Small intestine (tissue), 7 donors: ENCODE measurements at regions not wholly inside any gene's neighbourhood (a gene's known extent, or its start where the extent isn't known, plus 50 kb on each side); places are given as distances from the start of the nearest gene placed in this dataset.

Source experiments
- DNase-seq, 2 donors: peaks; one replicate each; pipeline versions ENCODE4 v3.0.0 to v3.0.0-alpha.2; 2013
- FAIRE-seq: peaks from 2 replicates; lab custom pipeline; 2012; peaks lifted over from hg19 to GRCh38; lab: Jason Lieb, UNC
- H3K27ac ChIP-seq, 3 donors: one replicate each; pipeline ENCODE4 v1.5.1; 2013; ENCODE audit warnings: low read length in 2 of 3, mild to moderate bottlenecking in 2 of 3, control low read depth in 1 of 3, inconsistent platforms in 1 of 3, low read depth in 1 of 3, moderate library complexity in 1 of 3
- H3K27me3 ChIP-seq, 3 donors: one replicate each; pipeline ENCODE4 v1.6.1; 2013; ENCODE audit warnings: low read length in 3 of 3, inconsistent platforms in 1 of 3; ENCODE audit not compliant: control insufficient read depth in 3 of 3, insufficient read depth in 3 of 3
- H3K36me3 ChIP-seq, 3 donors: one replicate each; pipeline ENCODE4 v1.6.1; 2013; ENCODE audit warnings: low read length in 3 of 3, inconsistent platforms in 1 of 3, low read depth in 1 of 3, mild to moderate bottlenecking in 1 of 3, moderate library complexity in 1 of 3; ENCODE audit not compliant: control insufficient read depth in 3 of 3, insufficient read depth in 2 of 3
- H3K4me1 ChIP-seq, 3 donors: one replicate each; pipeline ENCODE4 v1.6.1; 2013; ENCODE audit warnings: low read length in 2 of 3, inconsistent platforms in 1 of 3, low read depth in 1 of 3, mild to moderate bottlenecking in 1 of 3, moderate library complexity in 1 of 3; ENCODE audit not compliant: control insufficient read depth in 3 of 3, insufficient read depth in 2 of 3
- H3K4me3 ChIP-seq, 3 donors: one replicate each; pipeline ENCODE4 v1.5.1; 2013; ENCODE audit warnings: low read length in 3 of 3, control low read depth in 1 of 3, inconsistent platforms in 1 of 3, low read depth in 1 of 3, mild to moderate bottlenecking in 1 of 3, moderate library complexity in 1 of 3
- H3K9me3 ChIP-seq, 2 donors: one replicate each; pipeline ENCODE4 v1.6.1; 2013; ENCODE audit warnings: low read depth in 1 of 2, low read length in 1 of 2; ENCODE audit not compliant: control insufficient read depth in 2 of 2, insufficient read depth in 1 of 2
- WGBS, 3 donors: extraction: QIAGEN DNeasy Blood & Tissue Kit; methylation state at CpG; one replicate each; pipeline ENCODE4 v1.1.7; 2013; 5-methylcytosine and 5-hydroxymethylcytosine counted together
- donor health status: healthy with polysubstance abuse.
- donor health status: control.
- donor health status: control.
- donor health status: Bipolar disorder and iron deficiency.
- donor health status: healthy.

DNA sequence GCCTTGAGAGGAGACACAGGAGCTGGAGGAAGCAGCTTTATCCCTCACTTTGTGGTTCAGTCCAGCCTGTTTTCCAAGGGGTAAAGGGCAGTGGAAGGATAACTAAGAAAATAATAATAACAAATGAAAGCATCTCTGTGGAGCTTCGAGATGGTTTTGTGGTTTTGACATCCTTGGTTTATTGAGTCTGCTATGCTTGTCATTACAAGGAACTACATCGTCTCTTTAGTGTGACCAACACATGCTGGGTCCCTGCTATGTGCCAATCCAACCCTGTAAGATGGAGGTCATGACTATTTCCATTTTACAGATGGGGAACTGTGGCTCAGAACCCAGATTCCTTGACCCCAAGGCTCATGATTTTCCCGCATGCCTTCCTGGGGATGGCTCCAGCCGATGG, 124.8 kb downstream of the MRM1 start:
- no peak for DNase-seq
- WGBS, 3 donors: 79 to 88% (median 81%) methylated on average over 4 of the region's 4 CpGs
- FAIRE-seq: no peak
- Histone ChIP-seq H3K9me3 (no peaks in the 10 kb centered on the region), H3K27me3 (peaks cover 0 to 35% (median 21%) of the 10 kb centered on the region in 3 donors), H3K4me3 (no peak overlapping the region), H3K36me3 (no peaks in the 10 kb centered on the region), H3K27ac (no peak overlapping the region), H3K4me1 (peaks cover 0 to 6% (median 0%) of the 10 kb centered on the region in 3 donors)

DNA sequence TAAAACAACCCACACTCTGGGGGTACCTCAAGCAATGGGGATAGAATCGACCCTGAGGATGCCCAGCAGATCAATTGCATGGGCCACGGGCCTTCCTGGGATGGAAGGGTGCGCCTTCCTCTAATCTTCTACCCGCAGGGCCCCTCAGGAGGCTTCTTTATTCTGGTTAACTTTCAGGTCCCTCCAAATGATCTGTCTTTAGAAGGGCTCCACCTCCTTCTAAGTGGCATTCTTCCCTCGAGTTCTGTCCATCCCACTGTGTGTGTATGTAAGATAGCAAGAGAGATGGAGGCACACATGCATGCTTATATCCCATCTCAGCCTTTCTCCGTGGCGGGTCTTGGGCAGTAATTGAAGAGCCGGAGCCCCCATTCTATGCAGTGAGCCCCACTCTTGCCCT, 125.7 kb downstream of the MRM1 start:
- H3K9me3 ChIP-seq: no peaks in the 10 kb centered on the region
- no peak overlapping the region for H3K27ac ChIP-seq
- DNase-seq (no peak), FAIRE-seq (no peak)
- no peak overlapping the region for H3K4me3 ChIP-seq
- 86 to 94% (median 90%) methylated on average over 8 of the region's 8 CpGs for WGBS, 3 donors
- H3K27me3 ChIP-seq: peaks cover 0 to 38% (median 22%) of the 10 kb centered on the region in 3 donors
- H3K36me3 ChIP-seq: no peaks in the 10 kb centered on the region
- peaks cover 0 to 3% (median 0%) of the 10 kb centered on the region in 3 donors for H3K4me1 ChIP-seq

DNA sequence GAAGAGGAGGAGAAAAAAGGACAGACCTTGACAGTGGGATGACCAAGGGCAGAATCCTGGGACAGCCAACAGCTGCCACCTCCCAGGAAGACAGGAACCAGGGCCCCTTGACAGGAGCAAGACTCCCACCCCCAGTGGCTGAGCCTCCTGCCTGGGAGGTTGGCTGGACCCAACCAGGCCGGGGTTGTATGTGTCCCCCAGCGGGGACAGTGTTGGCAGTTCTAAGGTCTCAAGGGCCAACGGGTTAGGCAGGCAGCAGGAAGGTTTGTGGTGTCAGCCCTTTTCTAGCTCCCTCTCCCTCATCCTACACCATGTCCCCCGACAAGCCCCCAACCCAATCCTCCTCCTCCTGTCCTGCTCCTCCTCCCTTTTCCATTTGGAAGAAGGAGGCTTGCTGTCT, 126.2 kb downstream of the MRM1 start:
- Histone ChIP-seq H3K27ac (no peak overlapping the region), H3K4me1 (peaks cover 0 to 3% (median 0%) of the 10 kb centered on the region in 3 donors), H3K9me3 (no peaks in the 10 kb centered on the region), H3K36me3 (no peaks in the 10 kb centered on the region), H3K27me3 (peaks cover 0 to 38% (median 22%) of the 10 kb centered on the region in 3 donors), H3K4me3 (no peak overlapping the region)
- no peak for FAIRE-seq
- no peak for DNase-seq
- 46 to 70% (median 66%) methylated on average over 4 of the region's 4 CpGs for WGBS, 3 donors

DNA sequence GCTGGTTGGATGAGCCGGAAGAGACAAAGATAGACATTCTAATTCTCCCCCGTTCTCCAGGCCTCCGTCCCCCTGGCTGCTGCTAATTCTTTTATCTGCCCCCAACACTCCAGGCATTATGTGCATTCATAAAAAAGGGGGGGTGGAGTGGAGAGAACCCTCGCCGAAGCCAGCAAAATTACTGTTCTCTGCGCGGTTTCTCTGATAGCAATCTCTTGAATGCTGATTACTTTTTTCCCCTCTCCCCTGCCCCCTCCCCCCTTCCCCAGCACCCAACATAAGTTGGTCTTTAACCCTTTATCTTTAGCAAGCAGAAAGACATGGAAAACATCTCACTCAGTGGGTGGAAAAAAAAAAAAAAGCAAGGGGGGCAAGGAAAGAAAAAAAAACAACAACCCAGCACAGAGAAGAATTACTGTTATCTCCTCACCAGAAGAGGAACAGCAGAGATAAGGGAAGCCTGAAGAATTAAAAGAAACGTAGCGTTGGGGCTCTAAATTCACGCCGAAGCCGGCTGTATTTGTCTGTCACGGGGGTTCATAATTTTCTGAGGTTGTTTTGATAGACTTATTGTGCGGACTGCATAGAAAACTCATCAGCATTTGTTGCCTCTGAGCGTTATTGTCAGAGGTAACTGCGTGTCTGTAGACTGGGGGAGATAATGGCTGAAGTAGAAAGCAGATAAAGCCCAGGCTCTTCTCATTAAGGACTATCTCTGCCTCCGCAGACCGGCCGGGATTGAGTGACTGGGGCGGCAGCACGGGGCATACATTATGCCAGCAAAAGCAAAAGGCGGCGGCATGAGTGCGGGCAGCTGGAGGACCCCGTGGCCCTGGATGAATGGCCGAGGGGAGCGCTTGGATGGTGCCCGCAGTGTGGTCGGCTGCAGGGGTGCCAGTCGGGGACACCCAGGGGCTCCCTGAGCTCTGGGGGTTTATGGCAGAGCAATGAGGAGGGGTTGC, 126.9 kb downstream of the MRM1 start:
- no peak overlapping the region for H3K27ac ChIP-seq
- peaks cover 0 to 3% (median 0%) of the 10 kb centered on the region in 3 donors for H3K4me1 ChIP-seq
- no peak for FAIRE-seq
- H3K9me3 ChIP-seq: no peaks in the 10 kb centered on the region
- H3K27me3 ChIP-seq: peaks cover 0 to 40% (median 22%) of the 10 kb centered on the region in 3 donors
- DNase-seq: no peak
- no peak overlapping the region for H3K4me3 ChIP-seq
- 22 to 38% (median 23%) methylated on average over 30 of the region's 30 CpGs for WGBS, 3 donors
- H3K36me3 ChIP-seq: no peaks in the 10 kb centered on the region

DNA sequence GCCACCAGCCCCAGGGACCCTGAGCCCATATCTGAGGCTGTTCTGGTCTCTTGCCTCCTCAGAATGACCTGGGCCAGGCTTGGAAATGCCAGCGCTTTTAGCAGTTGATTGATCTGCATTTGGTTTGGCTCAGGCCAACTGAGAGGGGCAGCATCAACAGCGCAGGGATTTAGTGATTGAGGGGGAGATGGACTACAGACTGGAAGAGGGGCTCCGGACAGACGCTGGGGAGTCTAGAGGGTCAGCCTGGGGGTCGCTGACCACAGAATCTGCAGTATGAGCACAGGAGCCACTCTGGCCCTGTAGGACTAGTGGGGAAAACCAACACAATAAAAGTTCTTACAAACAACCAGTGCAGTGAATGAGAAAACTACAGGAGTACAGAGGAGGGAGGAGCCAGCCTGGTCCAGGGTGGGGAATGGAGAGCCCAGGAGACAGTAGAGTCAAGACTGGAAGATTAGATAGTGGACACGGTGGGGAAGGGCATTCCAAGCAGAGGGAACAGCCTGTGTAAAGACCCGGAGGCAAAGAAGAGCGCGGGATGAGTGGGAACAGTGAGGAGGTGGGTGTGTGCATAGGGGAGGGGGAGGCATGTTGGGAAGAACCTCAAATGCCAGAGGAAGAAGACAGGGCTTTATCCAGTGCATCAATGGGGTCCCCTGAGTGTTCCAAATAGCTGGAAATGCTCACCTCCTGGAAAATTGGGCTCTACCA, 128.9 kb downstream of the MRM1 start:
- H3K27me3 ChIP-seq: peaks cover 0 to 37% (median 22%) of the 10 kb centered on the region in 3 donors
- no peak for FAIRE-seq
- no peaks in the 10 kb centered on the region for H3K9me3 ChIP-seq
- no peak overlapping the region for H3K4me3 ChIP-seq
- H3K36me3 ChIP-seq: no peaks in the 10 kb centered on the region
- 69 to 74% (median 70%) methylated on average over 9 of the region's 9 CpGs for WGBS, 3 donors
- no peak for DNase-seq
- peaks cover 0 to 3% (median 0%) of the 10 kb centered on the region in 3 donors for H3K4me1 ChIP-seq
- no peak overlapping the region for H3K27ac ChIP-seq

DNA sequence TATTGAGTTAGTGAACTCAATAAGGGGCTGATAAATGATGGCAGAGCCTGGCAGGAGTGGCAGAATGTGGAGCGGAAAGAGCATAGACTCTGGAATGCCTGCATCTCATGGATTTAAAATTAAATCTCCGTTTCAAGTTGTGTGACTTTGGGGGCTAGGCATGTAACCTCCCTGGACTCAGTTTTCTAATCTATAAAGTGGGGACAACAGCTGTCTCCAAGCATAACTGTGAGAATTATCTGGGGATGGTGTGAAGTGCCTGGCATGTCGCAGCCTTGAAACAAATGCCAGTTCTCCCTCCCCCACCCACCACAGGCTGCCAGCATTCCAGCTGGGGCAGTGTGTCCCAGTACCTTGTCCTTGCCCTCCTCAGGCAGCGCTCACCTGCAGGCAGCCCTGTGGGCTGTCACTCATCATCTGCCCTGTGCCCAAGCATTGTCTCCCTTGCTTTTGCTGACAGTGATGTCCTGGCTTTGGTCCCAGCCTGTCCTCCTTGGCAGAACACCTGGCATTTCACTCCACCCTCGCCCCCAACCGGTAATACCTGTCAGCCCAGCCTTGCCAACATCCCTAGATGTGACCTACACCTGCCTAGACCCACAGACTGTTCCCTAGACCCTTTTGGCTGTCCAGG, 129.6 kb downstream of the MRM1 start:
- FAIRE-seq (no peak), DNase-seq (no peak)
- WGBS, 3 donors: 26 to 68% (median 43%) methylated on average over 6 of the region's 6 CpGs
- Histone ChIP-seq H3K27ac (no peak overlapping the region), H3K9me3 (no peaks in the 10 kb centered on the region), H3K36me3 (no peaks in the 10 kb centered on the region), H3K4me1 (peaks cover 0 to 3% (median 0%) of the 10 kb centered on the region in 3 donors), H3K27me3 (peaks cover 0 to 37% (median 22%) of the 10 kb centered on the region in 3 donors), H3K4me3 (no peak overlapping the region)

DNA sequence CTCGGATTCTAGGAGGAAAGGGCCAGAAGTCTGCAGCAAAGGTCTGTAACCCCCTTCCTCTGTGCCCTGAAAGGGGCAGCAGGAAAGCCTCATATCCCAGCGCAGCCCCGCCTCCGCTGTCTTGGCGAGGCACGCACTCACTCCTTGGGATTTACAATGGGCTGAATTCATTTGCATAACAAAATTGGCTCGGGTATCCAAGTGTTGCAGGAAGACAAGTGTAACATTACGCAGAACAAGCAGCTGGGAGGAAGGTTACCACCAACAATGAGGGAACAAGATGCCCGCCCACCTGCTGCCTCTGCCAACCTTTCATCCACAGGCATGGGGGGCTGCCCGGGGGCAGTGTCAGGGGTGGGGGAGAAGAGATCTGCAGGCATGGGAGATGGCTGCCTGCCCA, 130.4 kb downstream of the MRM1 start:
- peaks cover 0 to 35% (median 22%) of the 10 kb centered on the region in 3 donors for H3K27me3 ChIP-seq
- no peaks in the 10 kb centered on the region for H3K9me3 ChIP-seq
- DNase-seq (no peak), FAIRE-seq (no peak)
- 30 to 47% (median 44%) methylated on average over 10 of the region's 10 CpGs for WGBS, 3 donors
- no peak overlapping the region for H3K27ac ChIP-seq
- no peaks in the 10 kb centered on the region for H3K36me3 ChIP-seq
- H3K4me1 ChIP-seq: peaks cover 0 to 3% (median 0%) of the 10 kb centered on the region in 3 donors
- H3K4me3 ChIP-seq: no peak overlapping the region

DNA sequence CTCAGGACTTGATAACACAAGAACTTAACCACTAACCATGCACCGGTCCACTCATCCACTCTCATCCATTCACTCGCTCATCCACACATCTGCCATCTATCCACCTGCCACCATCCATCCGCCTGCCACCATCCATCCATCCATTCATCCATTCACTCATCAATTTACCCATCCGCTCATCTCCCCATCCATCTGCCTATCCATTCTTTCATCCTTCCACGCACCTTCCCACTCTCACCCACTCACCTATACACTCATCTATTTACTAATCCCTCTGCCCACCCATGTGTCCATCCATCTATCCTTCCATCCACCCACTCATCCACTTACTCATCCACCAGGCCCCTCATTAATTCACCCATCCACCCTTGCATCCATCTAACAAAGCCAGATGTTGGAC, 131.0 kb downstream of the MRM1 start:
- no peak overlapping the region for H3K27ac ChIP-seq
- H3K27me3 ChIP-seq: peaks cover 0 to 34% (median 22%) of the 10 kb centered on the region in 3 donors
- FAIRE-seq (no peak), DNase-seq (no peak)
- peaks cover 0 to 3% (median 0%) of the 10 kb centered on the region in 3 donors for H3K4me1 ChIP-seq
- no peaks in the 10 kb centered on the region for H3K9me3 ChIP-seq
- no peak overlapping the region for H3K4me3 ChIP-seq
- 92 to 93% (median 93%) methylated on average over 5 of the region's 5 CpGs for WGBS, 3 donors
- no peaks in the 10 kb centered on the region for H3K36me3 ChIP-seq
